ENCODE measurements at regions not wholly inside any gene's neighbourhood (a gene's known extent, or its start where the extent isn't known, plus 50 kb on each side); places are given as distances from the start of the nearest gene placed in this dataset.
A peak's percentile ranks its signal among the peaks of the same experiment; 100 is the strongest.

DNA sequence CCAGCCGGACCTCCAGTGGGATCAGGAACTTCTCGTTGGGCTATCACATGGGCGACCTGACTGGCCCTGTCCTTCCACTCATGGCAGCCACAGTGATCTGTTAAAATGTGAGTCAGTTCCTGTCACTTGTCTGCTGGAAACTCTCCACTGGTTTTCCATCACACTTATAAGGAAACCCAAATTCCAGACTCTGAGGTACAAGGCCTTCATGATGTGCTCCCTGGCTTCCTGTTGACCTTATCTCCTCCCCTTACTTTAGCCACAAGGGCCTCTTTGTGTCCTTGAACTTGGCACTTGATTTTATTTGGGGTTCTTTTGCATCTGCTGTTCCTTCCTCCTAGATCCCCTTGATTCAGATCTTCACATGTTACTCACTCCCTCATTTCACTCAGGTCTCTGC lies 96.8 kb downstream of the TENT5C start:
- DNase-seq (ENCODE audit: low spot score), result no peak
- H3K27me3 ChIP-seq, result no peaks in the 10 kb centered on the region
- H3K27ac ChIP-seq, result no peak overlapping the region
- H4K20me1 ChIP-seq (ENCODE audit: insufficient read depth, poor library complexity, severe bottlenecking), result no peaks in the 10 kb centered on the region
- H3K4me1 ChIP-seq (ENCODE audit: insufficient read depth), result no peaks in the 10 kb centered on the region
- 93% methylated on average over 3 of the region's 3 CpGs for WGBS (ENCODE audit: low lambda C conversion rate, missing lambda C conversion rate)
- H3K79me2 ChIP-seq, result no peaks in the 10 kb centered on the region
- no peaks in the 10 kb centered on the region for H3K9me3 ChIP-seq (ENCODE audit: low read depth)
- H3K9me2 ChIP-seq (replicated peaks; ENCODE audit: insufficient read depth), result no peaks in the 10 kb centered on the region
- no peak overlapping the region for H2AFZ ChIP-seq
- no peak overlapping the region for H3K4me2 ChIP-seq
- no peaks in the 10 kb centered on the region for H3K36me3 ChIP-seq (replicated peaks; ENCODE audit: insufficient read depth, low read depth)
- TF ChIP-seq EZH2 (IDR thresholded peaks at IDR 0.05; ENCODE audit: borderline replicate concordance) (no peak), EZH2phosphoT487 (IDR thresholded peaks at IDR 0.05; ENCODE audit: low read depth, severe bottlenecking, unreplicated experiment) (no peak)
- TF ChIP-seq, protein P1, sequence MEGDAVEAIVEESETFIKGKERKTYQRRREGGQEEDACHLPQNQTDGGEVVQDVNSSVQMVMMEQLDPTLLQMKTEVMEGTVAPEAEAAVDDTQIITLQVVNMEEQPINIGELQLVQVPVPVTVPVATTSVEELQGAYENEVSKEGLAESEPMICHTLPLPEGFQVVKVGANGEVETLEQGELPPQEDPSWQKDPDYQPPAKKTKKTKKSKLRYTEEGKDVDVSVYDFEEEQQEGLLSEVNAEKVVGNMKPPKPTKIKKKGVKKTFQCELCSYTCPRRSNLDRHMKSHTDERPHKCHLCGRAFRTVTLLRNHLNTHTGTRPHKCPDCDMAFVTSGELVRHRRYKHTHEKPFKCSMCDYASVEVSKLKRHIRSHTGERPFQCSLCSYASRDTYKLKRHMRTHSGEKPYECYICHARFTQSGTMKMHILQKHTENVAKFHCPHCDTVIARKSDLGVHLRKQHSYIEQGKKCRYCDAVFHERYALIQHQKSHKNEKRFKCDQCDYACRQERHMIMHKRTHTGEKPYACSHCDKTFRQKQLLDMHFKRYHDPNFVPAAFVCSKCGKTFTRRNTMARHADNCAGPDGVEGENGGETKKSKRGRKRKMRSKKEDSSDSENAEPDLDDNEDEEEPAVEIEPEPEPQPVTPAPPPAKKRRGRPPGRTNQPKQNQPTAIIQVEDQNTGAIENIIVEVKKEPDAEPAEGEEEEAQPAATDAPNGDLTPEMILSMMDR (IDR thresholded peaks at IDR 0.05; ENCODE audit: poor library complexity), result no peak
- no peak overlapping the region for H3K4me3 ChIP-seq

DNA sequence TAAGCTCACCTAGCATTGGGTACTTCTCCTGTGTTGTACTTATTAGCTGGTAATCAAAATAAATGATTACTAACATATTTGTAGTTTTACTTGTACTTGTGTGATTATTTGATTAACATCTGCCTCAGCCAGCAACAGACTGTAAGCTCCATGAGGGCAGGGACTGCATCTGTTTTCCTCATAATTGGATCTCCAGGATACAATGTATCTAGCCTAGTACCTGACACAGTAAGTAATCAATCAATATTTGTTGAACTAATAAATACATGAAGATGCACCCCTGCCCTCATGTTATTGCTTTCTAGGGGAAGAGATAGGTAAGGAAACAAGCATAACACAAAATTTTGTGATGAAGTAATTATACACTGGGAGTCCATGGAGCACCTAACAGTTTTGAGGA lies 101.5 kb downstream of the TENT5C start:
- no peaks in the 10 kb centered on the region for H3K36me3 ChIP-seq (replicated peaks; ENCODE audit: insufficient read depth, low read depth)
- TF ChIP-seq EZH2phosphoT487 (IDR thresholded peaks at IDR 0.05; ENCODE audit: low read depth, severe bottlenecking, unreplicated experiment) (no peak), EZH2 (IDR thresholded peaks at IDR 0.05; ENCODE audit: borderline replicate concordance) (no peak)
- TF ChIP-seq, protein P1 (IDR thresholded peaks at IDR 0.05; ENCODE audit: poor library complexity), result no peak
- H4K20me1 ChIP-seq (ENCODE audit: insufficient read depth, poor library complexity, severe bottlenecking), result no peaks in the 10 kb centered on the region
- no peaks in the 10 kb centered on the region for H3K9me2 ChIP-seq (replicated peaks; ENCODE audit: insufficient read depth)
- H3K27me3 ChIP-seq, result no peaks in the 10 kb centered on the region
- no peak for DNase-seq (ENCODE audit: low spot score)
- no peaks in the 10 kb centered on the region for H3K9me3 ChIP-seq (ENCODE audit: low read depth)
- H3K4me1 ChIP-seq (ENCODE audit: insufficient read depth), result no peaks in the 10 kb centered on the region
- H3K4me3 ChIP-seq, result no peak overlapping the region
- no peak overlapping the region for H3K27ac ChIP-seq
- no peak overlapping the region for H2AFZ ChIP-seq
- H3K79me2 ChIP-seq, result no peaks in the 10 kb centered on the region
- H3K4me2 ChIP-seq, result no peak overlapping the region

DNA sequence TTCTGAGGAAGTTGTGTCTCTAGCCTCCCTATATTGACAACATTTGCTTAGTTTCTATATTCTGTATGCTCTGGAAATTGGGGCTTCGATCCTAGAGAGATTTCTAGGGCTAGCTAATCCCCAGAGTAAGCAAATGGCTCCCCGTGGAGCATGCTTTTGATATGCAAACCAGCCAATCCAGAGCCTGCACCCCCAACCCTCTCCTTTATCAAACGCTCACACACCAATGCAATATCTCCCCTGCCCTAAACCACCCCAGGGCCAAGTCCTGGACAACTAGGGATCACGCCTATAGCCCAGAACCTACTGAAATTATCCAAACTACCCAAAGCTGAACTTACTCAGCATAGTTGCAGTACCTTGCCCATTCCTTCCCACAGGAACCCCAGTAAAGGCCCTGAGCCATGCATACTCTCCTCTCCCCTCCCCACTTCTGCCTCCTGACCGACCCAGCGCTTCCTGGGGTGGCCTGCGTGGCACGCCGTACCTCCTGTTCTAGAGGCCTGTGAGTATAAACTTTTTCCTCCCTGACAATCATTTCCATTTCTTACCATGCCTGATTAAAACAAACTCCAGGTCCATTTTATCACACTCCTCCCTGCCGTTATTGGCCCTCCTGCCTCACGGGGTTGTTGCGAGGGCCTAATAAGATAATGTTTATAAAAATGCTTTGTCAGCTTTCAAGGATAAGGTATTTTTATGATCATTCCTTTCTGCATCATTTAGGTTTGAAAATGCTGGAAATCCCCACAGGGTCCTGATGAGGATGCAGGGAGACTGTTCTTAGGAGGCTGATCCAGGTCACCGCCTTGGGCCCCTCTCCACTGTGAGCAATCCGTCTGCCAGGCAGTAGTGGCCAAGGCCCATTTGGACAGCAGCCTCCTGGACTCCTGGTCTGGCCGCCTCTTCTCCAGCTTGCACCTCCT lies 102.7 kb downstream of the TENT5C start:
- Histone ChIP-seq H3K36me3 (replicated peaks; ENCODE audit: insufficient read depth, low read depth) (no peaks in the 10 kb centered on the region), H3K27ac (peak overlapping the region; percentile 58), H2AFZ (no peak overlapping the region), H3K9me2 (replicated peaks; ENCODE audit: insufficient read depth) (no peaks in the 10 kb centered on the region), H3K4me2 (no peak overlapping the region), H3K4me3 (no peak overlapping the region), H3K27me3 (no peaks in the 10 kb centered on the region), H4K20me1 (ENCODE audit: insufficient read depth, poor library complexity, severe bottlenecking) (no peaks in the 10 kb centered on the region), H3K9me3 (ENCODE audit: low read depth) (no peaks in the 10 kb centered on the region), H3K79me2 (no peaks in the 10 kb centered on the region), H3K4me1 (ENCODE audit: insufficient read depth) (no peaks in the 10 kb centered on the region)
- TF ChIP-seq EZH2phosphoT487 (IDR thresholded peaks at IDR 0.05; ENCODE audit: low read depth, severe bottlenecking, unreplicated experiment) (no peak), EZH2 (IDR thresholded peaks at IDR 0.05; ENCODE audit: borderline replicate concordance) (no peak)
- TF ChIP-seq, protein P1 (IDR thresholded peaks at IDR 0.05; ENCODE audit: poor library complexity), result no peak
- 76% methylated on average over 15 of the region's 15 CpGs for WGBS (ENCODE audit: low lambda C conversion rate, missing lambda C conversion rate)
- DNase-seq (ENCODE audit: low spot score), result no peak

All from hepatocyte (in vitro differentiated cells).